Renal cortical epithelial cell (primary cell): ENCODE measurements at regions not wholly inside any gene's neighbourhood (a gene's known extent, or its start where the extent isn't known, plus 50 kb on each side); places are given as distances from the start of the nearest gene placed in this dataset.

ENCODE experiments used
- DNase-seq: peaks from one replicate; pipeline ENCODE4 v3.0.0-alpha.2; 2011; ENCODE audit warnings: low read depth

DNA sequence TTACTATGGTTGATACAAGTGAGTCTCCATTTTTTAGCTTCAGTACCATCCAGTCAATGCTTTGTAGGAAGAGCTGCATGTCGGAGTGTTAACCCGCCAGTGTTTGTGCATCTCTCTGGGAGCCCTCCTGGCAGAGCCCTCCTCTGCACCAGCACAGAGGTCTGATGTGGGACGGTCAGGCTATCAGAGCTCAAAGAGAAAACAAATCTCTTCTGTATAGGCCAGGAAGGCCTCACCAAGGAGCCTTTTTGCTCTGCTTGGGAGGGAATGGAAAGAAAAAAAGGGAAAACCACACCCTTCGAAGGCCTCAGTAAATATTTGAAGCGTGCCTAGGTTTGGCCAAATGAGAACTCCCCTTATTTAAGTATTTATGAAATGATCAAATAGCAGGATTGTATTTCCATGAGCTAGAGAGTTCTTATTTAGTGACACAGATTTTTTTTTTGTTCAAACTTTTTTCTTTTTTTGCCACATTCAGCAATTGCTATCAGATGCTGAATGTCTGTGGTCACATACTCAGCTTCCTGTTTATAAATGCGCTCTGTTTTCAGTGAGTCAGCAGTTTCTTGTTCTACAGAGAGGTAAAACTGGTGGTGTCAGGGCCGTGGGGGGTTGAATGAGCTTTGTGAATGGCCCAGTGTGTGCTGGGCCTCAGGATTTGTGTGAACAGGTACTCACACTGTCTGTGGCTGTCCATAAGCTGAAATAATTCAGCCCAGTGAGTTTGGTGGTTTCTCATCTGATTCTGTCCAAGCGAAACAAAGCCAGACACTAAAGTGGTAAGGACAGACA lies 226.6 kb downstream of the SNX18 start:
- peak; percentile 96 for DNase-seq

DNA sequence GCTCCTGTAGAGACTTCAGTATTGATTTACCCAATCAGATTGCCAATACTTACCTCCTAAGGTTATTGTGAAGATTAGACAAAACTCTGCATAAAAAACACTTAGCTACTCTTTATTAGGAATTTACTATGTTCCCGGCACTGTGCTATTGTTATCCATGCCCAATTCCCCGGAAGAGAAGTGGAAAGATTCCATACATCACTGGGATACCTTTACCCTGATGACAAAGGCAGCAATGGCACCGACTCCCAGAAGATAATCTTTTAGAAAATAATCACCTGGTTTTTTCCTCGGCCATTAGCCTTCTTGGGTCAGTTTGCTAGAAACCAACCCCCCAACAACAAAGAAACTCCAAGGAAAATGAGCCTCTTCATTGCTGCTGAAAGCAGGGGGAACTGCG lies 226.0 kb downstream of the SNX18 start:
- DNase-seq: no peak

DNA sequence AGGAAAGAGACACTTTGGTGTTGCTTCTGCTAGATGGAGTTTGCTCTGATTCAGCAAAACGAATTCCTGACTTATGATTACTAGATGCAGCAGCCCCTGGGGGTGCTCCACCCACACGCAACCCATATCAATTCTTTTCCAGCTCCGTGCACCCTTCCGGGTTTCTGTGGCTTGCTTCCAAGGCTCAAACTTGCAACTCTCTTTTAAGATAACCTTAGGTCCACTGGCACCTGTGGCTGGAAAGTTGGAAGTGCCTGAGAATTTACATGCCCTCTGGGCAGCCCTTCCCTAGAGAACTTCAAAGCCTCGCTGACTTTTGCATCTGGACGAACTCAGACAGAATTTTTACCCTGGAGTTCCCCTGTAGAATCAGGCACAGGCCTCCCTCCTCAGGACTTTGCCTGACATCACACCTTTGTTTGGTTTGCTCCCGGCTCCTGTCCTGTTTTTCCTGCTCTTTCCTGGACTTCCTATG lies 224.9 kb downstream of the SNX18 start:
- DNase-seq: peak; percentile 63

DNA sequence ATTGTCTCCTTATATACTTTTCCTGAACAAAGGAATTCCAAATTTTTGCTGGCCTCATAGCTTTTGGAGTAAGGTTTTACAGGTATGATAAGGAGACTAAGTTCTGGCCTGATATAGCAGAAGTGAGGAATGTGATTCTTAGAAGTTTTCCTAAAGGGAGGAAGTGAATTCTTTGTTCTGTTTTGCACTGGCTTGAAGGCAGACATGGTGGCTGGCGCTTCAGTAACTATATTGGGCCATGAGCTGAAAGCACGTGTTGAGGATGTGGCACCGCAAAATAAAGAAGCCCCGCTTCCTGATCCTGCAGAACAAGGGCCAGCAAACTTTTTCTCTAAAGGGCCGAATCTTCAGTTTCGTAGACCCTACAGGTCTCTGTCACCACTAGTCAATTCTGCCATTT lies 224.2 kb downstream of the SNX18 start:
- DNase-seq: no peak

DNA sequence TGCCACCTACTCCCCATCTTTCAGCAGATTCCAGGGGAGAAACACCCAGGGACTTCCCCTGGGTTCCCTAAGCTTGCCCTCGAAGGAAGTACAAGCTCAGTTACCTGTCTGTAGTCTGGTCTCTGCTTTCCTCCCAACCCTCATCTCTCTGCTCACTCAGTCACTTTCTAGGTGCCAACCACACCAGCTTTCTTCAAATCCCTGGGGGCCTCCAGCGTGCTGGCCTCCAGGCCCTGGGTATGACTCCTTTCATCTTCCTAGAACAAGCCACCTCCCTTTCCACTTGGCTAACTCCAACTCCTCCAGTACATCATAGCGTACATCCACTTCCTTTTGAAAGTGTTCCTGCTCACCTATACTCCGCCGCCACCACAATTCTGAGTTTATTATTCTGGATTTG lies 222.6 kb downstream of the SNX18 start:
- DNase-seq: no peak

DNA sequence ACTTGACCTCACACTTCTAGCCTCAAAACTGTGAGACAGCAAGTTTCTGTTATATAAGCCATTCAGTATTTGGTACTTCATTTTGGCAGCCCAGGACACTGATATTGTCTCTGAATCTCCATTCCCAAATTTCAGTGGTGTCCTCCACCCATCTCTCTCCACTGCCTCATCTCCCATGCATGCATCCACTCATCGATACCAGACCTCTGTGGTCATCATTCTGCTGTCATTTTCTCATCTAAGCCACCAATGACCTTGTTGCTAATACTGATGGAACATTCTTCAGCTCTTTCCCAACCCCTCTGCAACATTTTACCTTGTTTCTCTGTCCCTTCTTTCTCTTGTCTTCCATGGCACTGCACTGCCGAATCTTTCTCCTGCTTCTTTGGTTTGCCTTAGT lies 221.8 kb downstream of the SNX18 start:
- no peak for DNase-seq

DNA sequence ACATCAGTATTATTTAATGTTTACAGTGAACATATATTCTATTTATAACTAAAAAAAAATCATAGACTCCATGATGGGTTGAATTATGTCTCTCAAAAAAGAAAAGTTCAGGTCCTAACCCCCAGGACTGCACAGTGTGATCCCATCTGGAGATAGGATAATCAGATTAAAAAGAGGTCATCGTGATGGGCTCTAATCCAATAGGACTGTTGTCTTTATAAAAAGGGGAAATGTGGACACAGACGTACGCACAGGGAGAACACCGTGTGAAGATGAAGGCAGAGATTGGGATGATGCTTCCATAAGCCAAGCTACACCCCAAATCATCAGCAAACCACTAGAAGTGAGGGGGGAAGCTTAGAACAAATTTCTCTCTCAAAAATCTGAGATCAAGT lies 221.4 kb downstream of the SNX18 start:
- DNase-seq: no peak

DNA sequence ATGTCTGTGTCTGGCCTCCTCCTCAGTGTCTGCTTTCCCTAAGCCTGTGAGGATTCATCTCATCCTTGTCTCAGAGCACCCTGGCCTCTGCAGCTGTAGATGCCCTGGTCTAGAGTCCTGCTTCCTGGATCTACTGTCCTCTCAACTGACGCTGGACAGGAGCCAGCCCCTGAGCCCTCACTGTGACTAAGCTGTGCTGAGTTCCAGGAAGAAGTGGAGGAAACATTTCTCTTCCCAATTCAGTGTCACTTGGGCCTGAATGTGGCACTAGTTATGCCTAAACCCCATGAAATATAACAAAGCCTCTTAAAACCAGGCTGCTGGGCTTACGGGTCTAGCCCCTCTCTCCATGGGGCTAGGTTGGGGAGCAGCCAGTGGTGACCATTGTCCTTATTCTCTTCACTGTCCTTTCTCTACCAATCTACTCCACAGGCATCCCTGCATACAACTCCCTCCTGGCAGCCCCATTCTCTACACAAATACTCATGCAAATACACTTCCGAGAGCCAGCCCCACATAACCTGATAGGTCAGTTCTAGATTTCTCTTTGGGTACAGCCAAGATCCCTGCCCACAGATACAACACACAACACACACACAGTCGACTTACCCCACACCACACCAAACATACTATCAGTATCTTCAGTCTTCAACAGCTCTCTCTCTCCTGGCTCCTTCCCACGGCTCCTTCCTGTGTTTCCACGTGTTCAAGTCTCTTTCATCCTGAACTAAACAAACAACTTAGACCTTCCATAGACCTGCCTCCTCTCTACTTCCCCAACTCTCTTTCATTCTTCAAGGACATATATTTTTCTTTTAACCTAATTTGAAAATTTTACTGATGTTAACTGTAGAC lies 220.8 kb downstream of the SNX18 start:
- DNase-seq: peak; percentile 49

DNA sequence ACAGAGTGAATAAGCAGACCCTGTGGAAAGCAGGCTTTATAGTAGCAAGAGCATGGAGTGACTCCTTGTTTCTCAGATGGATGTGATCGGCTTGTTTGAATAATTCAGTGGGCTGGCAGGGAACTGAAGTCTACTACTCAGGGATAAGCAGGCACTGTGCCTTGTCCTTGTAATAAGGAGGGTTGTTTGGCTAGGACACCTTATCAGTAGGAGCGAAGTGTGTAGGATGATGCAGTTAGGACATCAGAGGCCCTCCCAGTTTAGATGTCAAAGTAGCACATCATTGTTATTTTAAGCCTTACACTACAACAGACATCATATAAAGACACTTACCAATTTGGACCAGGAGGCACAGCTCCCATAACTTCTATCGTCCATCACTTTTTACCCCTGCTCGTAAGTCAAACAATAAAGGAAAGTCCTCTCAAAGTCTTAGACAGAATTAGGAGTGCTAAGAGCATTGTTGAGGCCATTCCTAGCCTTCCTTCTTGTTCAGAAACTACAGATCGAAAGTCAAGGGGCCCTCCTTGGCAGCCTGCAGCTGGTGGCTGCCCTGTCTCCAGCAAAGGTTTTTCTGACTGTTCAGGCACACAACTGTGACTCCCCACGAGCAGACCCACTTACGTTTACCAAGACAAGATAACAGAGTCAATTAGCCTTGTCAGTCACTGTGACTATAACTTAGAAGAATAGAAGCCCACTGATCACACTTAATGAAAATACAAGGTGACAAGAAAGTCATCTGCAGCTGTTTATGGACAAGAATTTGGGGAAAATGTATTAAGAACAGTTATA lies 218.6 kb downstream of the SNX18 start:
- no peak for DNase-seq

DNA sequence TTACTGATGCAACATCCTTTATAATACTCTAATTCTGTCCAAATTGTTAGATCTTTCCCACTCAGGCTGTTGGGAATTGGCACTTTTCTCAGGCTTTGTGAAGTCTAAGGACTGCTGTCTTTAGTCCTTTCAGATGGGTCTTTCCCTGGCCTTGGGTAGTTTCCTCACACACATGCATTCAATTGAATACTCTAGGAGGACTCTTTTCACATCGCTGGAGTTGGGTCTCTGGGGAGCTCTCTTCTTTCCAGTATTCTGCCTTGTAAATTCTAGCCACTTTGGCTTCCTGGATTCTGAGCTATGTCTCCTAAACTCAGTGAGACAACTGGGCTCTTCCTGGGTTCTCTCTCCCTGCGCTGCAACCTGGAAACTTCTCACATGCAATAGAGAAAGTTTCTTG lies 215.5 kb downstream of the SNX18 start:
- DNase-seq: no peak

DNA sequence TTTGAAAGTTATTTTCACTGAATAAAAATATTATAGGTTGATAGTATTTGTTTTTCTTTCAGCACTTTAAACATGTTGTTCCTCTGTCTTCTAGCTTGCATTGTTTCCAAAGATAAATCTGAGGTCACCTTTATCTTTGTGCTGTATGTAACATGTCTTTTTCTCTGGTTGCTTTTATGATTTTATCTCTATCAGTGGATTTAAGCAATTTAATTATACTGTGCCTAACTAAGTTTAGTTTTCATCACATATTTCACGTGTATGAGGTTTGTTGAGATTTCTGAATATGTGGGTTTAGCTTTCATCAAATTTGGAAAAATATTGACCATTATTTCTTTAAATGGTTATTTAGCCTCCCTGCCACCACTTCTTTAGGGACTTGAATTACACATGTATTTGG lies 214.5 kb downstream of the SNX18 start:
- no peak for DNase-seq

DNA sequence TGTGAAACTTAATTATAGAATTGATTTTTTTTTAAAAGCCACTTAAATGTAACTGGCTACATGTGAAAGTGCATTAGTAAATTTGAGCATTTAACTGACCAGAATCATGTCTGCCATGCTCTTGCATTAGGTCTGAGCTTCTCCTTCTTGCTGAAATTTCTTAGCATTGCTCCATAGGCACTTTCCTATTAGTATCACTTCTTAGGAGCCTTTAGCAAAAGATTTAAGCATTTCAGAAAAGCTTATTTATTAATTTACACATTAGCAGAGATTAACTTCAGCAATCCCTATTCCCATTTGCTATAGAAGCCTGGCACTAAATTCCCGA lies 211.0 kb downstream of the SNX18 start:
- DNase-seq: no peak

DNA sequence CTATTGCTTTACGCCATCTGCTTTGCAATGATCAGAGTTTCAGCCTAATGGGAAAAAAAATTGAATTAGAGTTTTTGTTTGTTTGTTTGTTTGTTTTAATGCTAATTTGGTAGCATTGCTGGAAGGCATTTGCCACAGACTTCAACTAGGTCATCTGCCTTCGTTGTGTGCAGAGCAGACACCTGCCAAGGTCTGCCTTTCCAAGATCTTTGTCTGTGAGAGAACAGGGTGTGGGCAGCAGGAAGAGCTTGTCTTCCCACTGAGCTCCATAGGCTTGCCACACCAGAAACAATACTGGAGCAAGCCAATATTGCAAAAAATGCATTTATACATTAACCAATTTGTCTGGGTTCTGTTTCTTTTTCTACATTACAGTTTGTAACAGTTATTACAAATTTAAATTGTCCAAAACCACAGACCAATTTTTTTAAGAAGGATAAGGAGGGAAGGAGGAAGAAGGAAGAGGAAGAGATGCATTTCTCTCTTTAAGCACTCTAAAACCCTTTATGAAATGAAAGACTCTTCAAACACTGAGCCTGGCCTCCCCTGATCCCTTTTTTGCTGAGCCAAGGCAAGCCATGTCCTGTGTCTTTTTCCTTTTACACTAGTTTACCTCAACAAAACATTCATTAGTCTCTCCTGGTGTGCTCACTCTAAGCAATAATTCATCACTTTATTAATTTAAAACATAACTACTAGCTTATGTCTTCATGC lies 210.5 kb downstream of the SNX18 start:
- no peak for DNase-seq

DNA sequence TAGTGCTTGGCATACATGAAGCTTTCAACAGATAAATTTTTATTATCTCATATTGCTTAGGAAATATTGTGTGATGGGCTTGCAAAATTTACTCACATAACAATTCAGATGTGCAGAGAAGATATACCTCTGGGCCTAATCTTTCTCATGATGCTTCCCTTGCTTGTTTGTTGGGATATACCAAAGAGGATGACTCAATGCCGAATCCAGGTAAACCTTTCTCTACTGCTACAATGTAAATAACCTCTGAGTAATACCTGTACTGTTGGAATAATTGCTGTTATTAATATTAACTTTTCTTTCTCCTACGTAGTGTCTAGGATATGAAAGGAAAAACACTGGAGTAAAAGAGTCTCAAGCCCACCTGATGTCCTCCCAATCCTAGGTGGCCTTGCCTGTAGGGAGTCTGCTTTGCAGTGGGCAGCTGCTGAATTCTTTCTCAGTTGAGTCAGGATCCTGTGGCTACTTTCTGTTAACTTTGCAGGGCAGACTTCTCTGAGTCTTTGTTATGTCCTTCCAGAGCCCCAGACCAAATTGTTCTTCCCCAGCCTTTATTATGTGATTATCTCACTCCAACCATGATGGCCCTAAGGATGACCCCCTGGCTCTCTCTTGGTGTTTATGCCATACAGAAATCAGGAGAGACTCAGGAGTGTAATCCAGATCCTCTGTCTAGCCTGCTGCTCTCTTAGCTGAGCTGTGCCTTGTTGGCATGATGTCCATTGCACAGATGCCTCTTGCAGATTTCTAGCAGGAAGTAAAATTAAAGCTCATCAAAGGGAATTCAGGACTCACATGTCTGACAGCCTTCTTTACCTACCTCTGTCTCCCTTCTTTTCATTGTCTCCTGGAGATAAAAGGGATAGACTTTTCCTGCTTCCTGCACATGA lies 208.1 kb downstream of the SNX18 start:
- peak; percentile 27 for DNase-seq

DNA sequence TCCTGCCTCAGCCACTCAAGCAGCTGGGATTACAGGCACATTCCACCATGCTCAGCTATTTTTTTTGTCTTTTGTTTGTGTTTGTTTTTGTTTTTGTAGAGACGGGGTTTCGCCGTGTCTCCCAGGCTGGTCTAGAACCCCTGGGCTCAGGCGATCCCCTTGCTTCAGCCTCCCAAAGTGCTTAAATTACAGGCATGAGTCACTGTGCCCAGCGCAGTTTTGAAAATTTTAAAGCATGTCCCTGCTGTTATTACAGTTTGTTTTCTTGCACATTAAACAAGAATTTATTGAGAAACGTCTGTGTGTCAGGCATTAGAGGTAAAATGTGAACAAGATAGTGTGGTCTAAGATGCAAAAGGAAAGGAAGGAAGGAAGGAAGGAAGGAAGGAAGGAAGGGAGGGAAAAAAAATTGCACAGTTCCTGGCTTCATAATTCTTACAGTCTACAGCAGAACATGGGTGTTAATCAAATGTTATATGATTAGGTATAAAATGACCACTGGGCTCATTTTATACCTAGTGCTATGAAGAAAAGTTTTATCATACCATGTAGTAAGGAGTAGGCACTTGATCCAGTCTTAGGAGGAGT lies 205.4 kb downstream of the SNX18 start:
- no peak for DNase-seq

DNA sequence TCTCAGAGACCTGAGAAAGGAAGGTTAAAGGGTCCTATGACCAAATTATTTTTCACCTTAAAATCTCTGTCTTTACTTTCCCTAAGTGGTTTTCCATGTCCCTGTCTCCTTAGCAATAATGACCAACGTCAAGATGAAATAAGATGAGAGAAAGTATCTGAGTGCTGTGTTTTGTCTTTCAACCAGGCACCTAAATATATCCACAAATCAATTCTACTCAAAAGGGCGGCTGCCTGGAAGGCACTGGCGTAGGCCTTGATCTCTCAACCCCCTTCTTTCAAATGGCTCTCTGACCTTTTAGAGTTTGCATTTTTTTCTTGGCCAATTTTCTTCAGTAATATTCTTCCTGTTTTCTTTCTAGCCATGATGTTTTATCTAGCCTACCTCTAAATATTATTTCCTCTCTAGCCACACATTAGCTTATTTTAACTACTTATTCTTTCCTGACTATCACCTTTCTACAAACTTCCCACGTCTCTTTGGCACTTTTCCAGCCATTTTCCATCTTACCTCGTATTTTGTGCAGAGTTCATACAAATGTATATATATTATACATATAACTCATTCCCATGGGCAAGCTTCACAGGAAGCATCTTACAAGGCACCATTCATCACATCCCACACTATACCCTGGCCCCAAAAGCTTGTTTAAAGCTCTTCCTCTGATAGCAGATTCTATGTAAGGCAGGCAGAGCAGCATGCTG lies 204.5 kb downstream of the SNX18 start:
- no peak for DNase-seq

DNA sequence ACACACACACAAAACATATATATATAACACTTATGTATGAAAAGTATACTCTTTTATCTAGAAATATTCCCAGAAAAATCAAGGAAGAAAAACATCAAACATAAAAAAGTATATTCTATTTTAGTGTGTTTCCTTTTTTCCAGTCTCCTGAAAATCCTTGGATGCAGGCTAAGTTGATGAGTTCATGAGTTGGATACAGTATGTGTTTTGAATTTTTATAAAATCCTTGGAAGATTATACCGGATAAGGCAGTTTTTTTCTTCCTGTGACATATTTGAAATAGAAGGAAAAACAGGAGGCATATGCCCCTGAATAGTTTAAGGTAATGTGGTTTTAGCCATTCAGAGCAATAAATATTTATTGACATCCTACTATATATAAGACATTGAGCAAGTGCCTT lies 203.6 kb downstream of the SNX18 start:
- no peak for DNase-seq

DNA sequence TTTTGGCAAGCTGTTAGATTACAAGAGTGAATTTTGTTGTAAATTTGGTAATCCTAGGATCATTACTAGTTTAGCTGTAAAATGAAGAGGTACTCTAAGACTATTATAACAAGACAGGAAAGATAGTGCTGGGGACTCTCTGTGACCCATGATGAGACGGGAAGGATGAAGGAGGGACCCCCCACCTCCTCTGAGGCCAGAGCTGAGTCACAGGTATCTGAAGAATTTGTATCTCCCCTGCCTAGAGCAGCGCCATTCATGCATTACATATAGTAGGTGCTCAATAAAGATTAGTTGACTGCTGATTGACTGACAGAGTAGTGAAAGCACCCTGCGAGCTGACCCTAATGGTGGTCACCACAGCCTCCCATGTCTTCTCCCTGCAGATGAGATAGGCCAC lies 202.8 kb downstream of the SNX18 start:
- no peak for DNase-seq

DNA sequence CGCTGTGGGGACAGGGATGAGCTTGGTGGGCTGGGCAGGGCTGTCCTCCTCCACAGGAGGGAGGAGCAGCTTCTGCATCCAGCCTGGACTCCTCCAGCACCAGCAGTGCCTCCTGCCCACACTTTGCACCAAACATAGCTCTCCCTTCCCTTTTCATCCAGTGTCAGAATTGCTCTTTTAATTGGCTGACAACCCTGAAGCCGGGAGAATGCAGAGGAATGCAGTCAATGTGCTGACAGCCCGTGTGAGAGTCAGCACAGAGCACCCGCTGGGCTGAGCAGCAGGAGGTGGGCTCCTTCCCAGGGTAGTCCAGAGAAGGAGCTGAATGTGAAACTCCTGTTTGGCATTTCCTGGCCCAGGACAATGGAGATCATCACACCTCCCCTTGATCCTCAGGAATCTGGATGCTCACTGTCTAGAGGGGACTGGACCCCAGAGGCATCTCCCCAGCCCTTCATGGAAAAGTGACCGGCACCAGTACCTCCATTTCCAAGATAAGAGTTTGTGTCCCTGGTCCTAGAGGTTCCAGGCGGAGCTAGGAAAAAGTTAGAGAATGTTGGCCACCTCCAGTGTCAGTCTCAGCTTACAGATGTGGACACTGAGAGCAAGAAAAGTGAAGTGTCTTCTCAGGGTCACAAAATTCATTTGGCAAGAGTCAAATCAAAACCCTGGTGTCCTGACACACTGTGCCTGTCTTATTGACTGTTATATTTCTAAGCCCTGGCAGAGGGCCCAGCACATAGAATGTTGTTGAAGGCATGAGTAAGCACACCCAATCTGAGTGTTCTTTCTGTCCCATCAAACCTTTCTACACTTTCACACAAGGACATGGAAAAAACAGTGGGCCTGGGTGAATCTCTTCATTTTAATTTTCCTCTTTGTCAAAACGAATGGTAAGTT lies 202.1 kb downstream of the SNX18 start:
- DNase-seq: peak; percentile 64
